ENCODE measurements at regions not wholly inside any gene's neighbourhood (a gene's known extent, or its start where the extent isn't known, plus 50 kb on each side); places are given as distances from the start of the nearest gene placed in this dataset.

DNA sequence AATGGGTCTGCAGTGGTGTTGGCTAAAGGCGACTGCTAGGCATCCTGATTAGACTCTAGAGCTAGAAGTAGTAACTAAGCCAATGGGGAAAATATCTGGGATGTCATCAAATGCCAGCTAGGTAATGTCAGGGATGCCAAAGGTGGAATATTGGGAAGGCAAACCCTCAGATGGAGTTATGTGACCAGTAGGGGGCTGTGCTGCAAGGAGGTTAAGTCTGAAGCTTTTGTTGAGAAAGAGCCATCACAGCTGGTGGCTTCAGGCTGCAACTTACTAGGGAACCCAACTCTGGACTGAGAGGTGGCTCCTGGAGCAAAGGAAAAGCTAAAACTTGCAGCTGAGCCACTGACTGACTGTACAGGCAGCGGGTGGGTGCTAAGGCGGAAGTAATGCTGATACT lies 576.9 kb upstream of the GHITM start:
- H4K8ac ChIP-seq (ENCODE audit: extremely low read depth, insufficient read depth, low read length), result no peak overlapping the region
- H3K23me2 ChIP-seq (ENCODE audit: low read depth, low read length), result no peaks in the 10 kb centered on the region
- H3K23ac ChIP-seq (ENCODE audit: insufficient read length), result no peak overlapping the region
- H2BK15ac ChIP-seq (ENCODE audit: low read length), result no peak overlapping the region
- H4K5ac ChIP-seq (ENCODE audit: insufficient read length, low read depth, low read length), result no peak overlapping the region
- no peaks in the 10 kb centered on the region for H4K20me1 ChIP-seq (replicated peaks in 1 of 2; ENCODE audit: control insufficient read depth in 1 of 2, insufficient read depth in 2 of 2, low read length in 2 of 2)
- no peaks in the 10 kb centered on the region for H3K27me3 ChIP-seq (replicated peaks in 1 of 4; ENCODE audit: control insufficient read depth in 3 of 4, extremely low read depth in 1 of 4, insufficient read depth in 3 of 4, low read length in 3 of 4)
- H3K4ac ChIP-seq (replicated peaks; ENCODE audit: insufficient read length, low read depth, low read length), result no peak overlapping the region
- 88% methylated on average over 3 of the region's 3 CpGs; no CpG with 5 or more reads in 1 of the 2 experiments for WGBS, 2 experiments (ENCODE audit: extremely low coverage in 1 of 2, insufficient coverage in 1 of 2, insufficient read length in 1 of 2, insufficient replicate concordance in 2 of 2, low coverage in 1 of 2, low lambda C conversion rate in 2 of 2, missing lambda C conversion rate in 1 of 2)
- no peak overlapping the region for H2BK20ac ChIP-seq (ENCODE audit: low read length)
- H3K79me2 ChIP-seq (ENCODE audit: control insufficient read depth in 1 of 2, insufficient read depth in 2 of 2, low read length in 2 of 2), result no peaks in the 10 kb centered on the region
- H3K36me3 ChIP-seq (ENCODE audit: control insufficient read depth in 2 of 4, insufficient read depth in 4 of 4, low read length in 3 of 4), result no peaks in the 10 kb centered on the region
- H3K56ac ChIP-seq (replicated peaks; ENCODE audit: insufficient read length, low read depth, low read length), result no peak overlapping the region
- H3K27ac ChIP-seq (ENCODE audit: low read depth, low read length), result no peak overlapping the region
- no peak overlapping the region for H3K14ac ChIP-seq (ENCODE audit: insufficient read length)
- H3K4me2 ChIP-seq (ENCODE audit: insufficient read depth in 1 of 2, low read depth in 2 of 2, low read length in 2 of 2), result no peak overlapping the region
- no peak overlapping the region for H3K4me3 ChIP-seq (ENCODE audit: extremely low read depth in 1 of 4, insufficient read depth in 2 of 4, low read depth in 3 of 4, low read length in 4 of 4)
- no peak overlapping the region for H2BK120ac ChIP-seq (replicated peaks; ENCODE audit: low read depth, low read length)
- no peak overlapping the region for H2BK12ac ChIP-seq (ENCODE audit: low read depth, low read length)
- H3K9me3 ChIP-seq (ENCODE audit: insufficient read depth in 2 of 2, low read depth in 1 of 2, low read length in 1 of 2), result no peaks in the 10 kb centered on the region
- H4K91ac ChIP-seq (replicated peaks; ENCODE audit: insufficient read length, low read length), result no peak overlapping the region
- ChIA-PET POLR2A (ENCODE audit: partially characterized antibody) (no interaction called here), CTCF (ENCODE audit: partially characterized antibody) (interaction anchor here (0.8 to 3.1 kb wide), 17 partner anchors 9 to 751 kb away, joined by 3 to 12 read pairs (median 3); no protein-coding TSS in a partner anchor)
- no peak overlapping the region for H2AK5ac ChIP-seq (ENCODE audit: low read depth, low read length)
- H2BK5ac ChIP-seq (ENCODE audit: low read depth, low read length), result no peak overlapping the region
- no peak for DNase-seq (ENCODE audit: low read depth in 1 of 2, low spot score in 2 of 2)
- TF ChIP-seq RAD21 (IDR thresholded peaks at IDR 0.05 in 1 of 2, conservative IDR thresholded peaks at IDR 0.05 in 1 of 2; ENCODE audit: low read depth in 2 of 2, low read length in 2 of 2) (peak; percentile 45 to 57), MAFK (IDR thresholded peaks at IDR 0.05; ENCODE audit: low read depth, low read length) (no peak), FOSL1 (IDR thresholded peaks at IDR 0.05; ENCODE audit: insufficient read depth, low read depth, low read length) (no peak), SRF (IDR thresholded peaks at IDR 0.05; ENCODE audit: low read depth, low read length) (no peak)
- TF ChIP-seq, protein P1, sequence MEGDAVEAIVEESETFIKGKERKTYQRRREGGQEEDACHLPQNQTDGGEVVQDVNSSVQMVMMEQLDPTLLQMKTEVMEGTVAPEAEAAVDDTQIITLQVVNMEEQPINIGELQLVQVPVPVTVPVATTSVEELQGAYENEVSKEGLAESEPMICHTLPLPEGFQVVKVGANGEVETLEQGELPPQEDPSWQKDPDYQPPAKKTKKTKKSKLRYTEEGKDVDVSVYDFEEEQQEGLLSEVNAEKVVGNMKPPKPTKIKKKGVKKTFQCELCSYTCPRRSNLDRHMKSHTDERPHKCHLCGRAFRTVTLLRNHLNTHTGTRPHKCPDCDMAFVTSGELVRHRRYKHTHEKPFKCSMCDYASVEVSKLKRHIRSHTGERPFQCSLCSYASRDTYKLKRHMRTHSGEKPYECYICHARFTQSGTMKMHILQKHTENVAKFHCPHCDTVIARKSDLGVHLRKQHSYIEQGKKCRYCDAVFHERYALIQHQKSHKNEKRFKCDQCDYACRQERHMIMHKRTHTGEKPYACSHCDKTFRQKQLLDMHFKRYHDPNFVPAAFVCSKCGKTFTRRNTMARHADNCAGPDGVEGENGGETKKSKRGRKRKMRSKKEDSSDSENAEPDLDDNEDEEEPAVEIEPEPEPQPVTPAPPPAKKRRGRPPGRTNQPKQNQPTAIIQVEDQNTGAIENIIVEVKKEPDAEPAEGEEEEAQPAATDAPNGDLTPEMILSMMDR (IDR thresholded peaks at IDR 0.05; ENCODE audit: control extremely low read depth in 1 of 3, insufficient read depth in 1 of 3, low read depth in 1 of 3, low read length in 3 of 3), result peak in 2 of 3 experiments; percentile 37 to 59; a peak in 3 of 4 replicates
- H3K79me1 ChIP-seq (ENCODE audit: low read depth, low read length), result no peaks in the 10 kb centered on the region
- H3K9ac ChIP-seq (replicated peaks in 1 of 4; ENCODE audit: extremely low read depth in 1 of 4, low read depth in 3 of 4, low read length in 3 of 4), result no peak overlapping the region
- peak; percentile 7 for FAIRE-seq
- H2AFZ ChIP-seq (ENCODE audit: low read length), result no peak overlapping the region
- no peaks in the 10 kb centered on the region for H3K4me1 ChIP-seq (replicated peaks in 1 of 4; ENCODE audit: control insufficient read depth in 3 of 4, insufficient read depth in 4 of 4, low read length in 3 of 4)
- no peak overlapping the region for H3K18ac ChIP-seq (ENCODE audit: extremely low read depth, low read length)
